DMS114 treated with DMSO at 0.1 percent for 48 hours (cell line): ENCODE measurements at regions not wholly inside any gene's neighbourhood (a gene's known extent, or its start where the extent isn't known, plus 50 kb on each side); places are given as distances from the start of the nearest gene placed in this dataset.

Experiments
- DNase-seq: peaks from one replicate; lab custom pipeline; 2025; ENCODE audit not compliant: unreplicated experiment; lab: John Stamatoyannopoulos, UW

DNA sequence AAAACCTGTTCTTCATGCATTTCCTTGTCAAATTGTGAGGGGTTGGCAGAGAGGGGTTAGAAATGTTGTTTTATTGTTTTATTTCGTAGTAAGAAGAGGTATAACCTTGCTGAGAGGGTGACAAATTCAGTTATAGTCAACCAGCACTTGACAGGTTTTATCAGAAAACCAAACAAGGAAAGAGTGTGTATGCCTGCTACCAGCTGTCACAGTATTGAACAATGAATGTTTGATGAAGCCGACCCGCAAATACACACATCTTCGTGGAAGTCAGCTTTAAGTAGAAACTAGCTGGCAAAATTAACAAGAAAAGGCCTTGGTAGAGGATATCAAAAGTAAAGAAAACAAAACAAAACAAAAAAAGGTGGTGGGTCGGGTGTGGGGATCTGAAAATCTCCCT is 214.6 kb upstream of the TLE4 start:
- DNase-seq = no peak

DNA sequence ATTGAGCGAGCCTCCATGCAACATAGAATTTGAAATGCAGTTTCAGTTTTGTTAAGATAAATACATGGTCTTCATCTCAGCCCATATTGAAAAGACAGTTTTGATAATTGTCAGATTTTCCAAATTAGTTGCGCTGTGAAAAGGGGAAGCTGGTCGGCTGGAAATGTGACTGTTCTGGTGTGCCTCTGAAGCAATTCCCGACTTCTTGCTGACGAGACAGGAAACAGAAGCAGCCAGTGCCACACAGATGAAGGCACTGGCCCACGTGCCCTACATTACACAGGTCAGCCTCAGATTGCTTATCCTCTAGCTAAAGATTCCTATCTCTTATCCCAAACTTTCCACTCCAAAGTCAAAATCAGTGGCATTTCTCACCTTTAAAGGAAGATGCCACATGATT is 214.1 kb upstream of the TLE4 start:
- no peak for DNase-seq

DNA sequence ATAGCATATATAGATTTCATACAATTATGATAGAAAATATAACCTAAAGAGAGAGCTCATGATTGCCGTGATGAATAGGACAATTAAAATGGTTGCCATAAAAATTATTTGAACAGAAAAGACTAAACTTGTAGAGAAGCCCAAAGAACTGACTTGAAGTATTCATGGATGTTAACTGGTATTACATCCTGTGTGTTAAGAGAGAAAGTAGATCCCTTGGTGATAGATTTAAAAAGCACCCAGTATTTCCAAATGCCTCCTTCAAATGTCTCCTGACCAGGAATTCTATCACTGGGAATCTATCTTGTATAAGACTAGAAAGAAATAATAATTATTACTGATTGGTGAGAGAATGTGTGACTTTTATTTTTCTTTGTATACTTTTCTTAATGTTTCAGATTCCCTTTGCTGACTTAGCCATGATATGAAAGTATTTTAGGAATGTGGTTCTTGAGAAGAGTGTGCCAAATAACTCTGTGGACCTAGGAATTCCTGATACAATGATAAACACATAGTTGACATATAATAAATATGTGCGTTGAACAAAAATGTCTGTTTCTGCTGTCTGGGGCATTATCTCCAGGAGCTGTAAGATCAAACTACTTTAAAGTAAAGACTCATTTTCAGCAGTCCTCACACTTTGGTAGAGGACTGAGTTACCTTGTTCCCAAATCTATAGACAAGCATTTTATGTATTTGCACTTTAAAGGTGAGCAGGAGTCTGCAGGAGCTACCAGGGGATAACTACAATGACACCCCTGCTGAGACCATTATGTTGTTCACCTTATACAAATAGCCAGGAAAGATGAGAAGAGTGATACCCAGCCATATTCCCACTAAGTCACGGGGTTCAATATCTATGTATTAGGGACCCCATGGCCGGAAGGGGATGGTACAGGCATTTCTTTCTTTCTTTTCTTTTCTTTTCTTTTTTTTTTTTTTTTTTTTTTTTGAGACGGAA is 211.1 kb upstream of the TLE4 start:
- DNase-seq = no peak

DNA sequence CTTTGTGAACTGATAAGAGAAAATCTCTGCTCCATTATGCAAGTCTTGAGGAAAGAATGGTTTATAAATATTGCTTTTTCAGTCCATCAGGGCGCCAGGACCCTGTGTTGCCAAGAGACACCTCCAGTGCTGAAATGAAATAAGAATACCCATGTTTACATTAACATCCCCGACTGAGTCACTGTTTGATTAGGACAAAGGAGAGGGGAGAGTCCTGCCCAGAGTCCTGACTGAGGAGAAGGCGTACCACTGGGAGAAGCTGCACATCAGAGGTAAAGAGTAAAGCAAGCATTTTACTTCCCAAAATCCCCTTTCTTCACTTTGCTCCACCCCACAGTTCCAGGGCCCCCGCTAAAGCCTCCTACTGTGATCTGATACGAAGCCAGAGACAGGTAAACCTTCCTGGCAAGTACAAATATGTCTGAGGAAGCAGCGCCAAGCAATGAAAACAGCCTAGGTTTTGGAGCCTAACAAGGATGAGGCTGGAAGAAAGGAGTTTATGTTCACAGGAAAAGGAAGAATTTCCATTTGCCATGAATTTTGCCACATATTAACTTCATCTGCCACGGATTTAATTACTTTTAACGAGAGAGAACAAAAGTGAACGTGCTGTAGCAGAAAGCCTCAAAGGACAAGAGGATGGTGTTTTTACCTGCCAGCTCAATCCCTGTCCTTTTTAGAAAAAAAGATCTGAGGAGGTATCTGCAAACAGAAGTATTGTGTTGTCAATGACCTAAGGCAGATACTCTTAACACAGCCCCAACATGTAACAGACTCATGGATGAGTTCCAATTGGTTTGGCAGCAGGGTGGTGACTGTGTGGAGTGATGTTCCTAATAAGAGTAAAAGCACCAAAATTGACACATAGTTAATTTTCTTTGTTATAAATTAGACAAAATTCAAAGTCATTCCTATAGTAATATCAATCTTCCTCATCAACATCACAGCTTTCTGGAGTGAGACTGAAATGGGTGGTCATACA is 209.4 kb upstream of the TLE4 start:
- DNase-seq = no peak

DNA sequence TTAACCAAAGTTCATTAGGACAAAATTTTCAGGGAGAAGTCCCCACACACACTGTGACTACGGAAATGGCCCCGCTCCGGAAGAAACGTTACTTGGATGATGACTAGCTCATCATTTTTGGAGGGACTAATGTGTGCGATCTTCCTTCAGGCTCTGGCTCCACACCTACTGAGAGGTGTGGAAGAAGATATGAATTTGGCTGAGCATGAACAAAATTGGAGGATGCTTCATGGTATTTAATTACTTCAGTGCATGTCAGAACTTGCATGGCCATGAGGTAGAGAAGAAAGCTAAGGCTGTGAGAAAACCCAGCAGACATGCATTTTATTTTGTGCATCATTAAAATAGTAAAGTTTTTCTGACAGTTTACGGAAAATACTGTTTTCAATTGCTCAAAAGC is 202.1 kb upstream of the TLE4 start:
- DNase-seq = no peak

DNA sequence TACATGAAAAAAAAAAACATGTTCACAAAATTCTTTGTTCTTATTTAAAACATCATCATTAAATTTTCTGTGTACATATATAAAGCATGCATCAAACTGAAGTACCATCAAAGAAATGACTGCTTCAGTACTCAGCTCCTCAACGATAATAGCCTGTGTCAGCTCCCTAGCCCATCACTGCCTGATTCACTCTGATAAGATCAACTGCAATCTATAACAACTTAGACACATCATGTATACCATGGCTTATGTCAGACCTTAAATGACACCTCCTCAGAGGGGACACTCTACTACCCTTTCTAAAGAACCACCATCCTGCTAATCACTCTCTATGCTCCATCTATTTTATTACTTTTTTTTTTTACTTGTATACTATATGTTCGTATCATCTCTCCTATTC is 200.5 kb upstream of the TLE4 start:
- no peak for DNase-seq

DNA sequence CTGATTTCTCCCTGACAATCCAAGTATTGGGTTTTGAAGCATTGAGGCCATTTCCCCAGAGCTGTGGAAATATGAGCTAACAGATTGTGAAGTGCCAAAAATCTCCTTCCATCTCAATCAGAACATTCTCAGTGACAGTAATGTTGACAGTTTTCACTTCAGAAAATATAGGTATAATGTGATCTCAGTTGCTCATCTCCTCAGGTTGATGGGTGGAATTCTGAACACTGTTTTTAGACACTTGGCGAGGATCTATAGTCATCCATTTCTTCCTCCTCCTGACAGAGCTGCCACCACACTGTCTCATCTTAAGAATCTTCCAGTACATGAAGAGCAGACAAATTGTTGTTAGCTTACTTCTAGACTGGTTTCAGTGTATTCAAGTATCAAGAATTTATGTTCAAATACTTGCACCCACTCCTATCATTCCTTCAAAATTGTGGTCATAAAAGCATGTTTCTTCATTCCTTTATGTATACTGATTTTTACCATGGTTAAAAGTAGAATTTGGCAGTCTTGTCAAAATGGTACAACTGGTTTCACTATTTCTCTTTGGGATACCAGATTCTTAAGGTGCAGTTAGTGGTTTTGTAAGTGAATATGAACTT is 199.7 kb upstream of the TLE4 start:
- no peak for DNase-seq

DNA sequence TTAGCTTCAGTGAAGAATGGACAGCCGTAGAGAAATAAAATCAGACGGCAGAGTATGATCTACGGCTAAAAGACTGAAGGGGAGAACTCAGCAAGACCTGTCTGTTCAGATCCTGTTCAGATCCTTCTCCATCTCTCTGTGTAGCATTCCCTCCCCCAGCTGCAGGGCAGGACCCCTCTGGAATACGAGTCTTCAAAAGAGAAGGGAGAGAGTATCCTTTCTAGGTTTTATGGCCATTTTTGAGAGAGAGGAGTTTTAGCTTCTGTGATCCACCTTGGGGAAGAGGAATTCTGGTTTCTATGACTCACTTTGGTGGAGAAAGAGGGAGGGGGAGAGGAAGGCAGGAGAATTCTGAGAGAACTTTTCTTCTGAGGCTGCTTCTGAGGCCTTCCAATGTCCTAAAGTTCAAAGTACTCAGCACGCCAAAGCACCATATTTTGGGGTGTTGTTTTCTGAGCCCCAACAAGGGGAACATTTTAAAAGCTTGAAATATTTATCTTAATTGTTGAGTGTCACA is 194.4 kb upstream of the TLE4 start:
- no peak for DNase-seq

DNA sequence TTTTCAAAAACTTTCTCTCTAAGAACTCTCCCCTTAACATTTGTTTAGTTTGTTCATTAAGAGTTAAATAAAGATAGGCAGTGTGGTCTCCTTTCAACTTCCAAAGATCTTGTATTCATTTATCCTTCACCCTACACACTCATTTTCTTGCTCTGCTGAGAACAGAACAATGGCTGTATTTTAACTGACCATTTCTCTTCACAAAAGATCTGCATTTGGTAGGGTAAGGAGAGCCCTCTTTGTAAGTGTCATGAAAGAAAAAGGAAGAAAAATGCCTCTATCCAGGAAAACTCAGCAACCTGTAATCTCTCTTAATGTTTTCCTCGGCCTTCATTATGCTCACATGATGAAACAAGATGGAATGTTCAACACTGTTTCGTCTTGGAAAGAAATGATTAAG is 193.7 kb upstream of the TLE4 start:
- DNase-seq = no peak

DNA sequence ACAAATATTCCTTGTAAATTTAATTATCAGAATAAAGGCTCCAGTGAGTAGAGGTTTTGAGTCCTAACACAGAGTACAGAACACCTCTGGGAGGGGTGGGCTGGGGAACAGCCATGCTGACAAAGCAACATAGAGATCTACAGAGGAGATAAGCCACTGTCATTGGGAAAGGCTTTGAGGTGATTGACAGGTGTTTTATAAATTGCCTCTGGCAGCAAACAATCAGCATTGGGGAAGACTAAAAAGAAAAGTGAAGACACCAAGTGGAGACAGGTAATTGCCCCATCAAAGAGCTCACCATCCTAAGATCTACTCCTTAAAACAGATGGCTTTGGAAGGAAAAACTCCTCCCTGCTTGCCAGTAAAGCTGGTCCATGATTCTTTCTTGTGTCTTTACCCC is 189.7 kb upstream of the TLE4 start:
- DNase-seq = no peak

DNA sequence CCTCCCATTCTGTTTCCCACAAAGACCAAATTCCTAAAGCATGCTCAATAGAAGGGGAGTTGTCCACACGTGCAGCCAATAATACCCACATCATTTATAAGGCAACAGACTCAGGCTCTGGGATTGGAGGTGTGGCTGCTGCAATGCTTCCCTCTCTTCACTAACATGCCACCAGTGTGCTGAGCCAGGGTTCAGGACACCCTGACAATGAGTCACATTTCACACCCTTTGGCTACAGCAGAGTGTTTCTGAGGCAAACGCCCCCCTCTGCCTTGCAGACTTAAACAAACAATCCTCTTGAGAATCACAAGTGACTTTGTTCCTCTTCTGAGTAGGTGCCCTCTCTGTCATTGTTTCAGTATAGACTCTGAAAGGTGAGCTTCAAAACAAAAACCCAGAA is 189.3 kb upstream of the TLE4 start:
- no peak for DNase-seq

DNA sequence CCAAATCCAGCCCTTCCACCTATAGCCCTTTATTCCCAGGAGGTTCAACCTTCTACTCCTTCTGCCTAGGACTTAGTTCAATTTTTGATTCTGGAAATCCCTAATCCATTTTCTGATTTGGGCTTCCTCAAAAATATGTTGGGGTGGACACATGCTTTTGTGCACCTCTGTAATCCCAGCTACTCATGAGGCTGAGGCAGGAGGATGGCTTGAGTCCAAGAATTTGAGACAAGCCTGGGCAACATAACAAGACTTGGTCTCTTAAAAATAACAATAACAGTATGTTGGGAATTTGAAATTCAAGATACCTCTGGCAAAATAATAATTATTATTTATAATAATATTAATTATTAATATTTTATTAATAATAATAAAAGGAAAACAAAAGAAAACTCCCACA is 188.7 kb upstream of the TLE4 start:
- no peak for DNase-seq

DNA sequence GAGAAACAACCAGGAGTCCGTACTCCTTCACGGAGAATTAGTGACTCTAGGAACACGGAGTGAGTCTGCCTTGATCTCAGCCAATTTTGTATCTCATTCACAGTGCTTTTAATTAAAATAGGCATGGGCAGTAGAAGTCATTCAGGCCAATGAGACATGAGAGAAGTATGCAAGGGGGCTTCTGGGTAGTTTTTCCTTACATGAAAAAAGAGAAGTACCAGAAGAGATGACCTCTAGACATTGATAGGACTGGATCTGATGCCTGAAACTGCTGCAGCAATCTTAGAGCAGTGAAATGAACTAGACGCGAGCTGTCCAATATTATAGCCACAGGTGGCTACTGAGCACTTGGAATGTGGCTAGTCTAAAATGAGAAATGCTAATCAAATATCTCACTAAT is 187.7 kb upstream of the TLE4 start:
- DNase-seq = no peak

DNA sequence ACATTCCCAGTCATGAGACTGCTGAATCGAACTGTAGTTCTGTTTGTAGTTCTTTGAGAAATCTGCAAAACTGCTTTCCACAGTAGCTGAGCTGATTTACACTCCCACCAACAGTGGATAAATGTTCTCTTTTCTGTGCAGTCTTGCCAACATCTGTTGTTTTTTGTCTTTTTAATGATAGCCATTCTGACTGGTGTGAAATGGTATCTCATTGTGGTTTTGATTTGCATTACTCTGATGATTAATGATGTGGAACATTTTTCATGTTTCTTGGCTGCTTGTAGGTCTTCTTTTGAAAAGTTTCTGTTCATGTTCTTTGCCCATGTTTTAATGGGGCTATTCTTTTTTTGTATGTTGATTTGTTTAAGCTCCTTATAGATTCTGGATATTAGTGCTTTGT is 187.3 kb upstream of the TLE4 start:
- no peak for DNase-seq

DNA sequence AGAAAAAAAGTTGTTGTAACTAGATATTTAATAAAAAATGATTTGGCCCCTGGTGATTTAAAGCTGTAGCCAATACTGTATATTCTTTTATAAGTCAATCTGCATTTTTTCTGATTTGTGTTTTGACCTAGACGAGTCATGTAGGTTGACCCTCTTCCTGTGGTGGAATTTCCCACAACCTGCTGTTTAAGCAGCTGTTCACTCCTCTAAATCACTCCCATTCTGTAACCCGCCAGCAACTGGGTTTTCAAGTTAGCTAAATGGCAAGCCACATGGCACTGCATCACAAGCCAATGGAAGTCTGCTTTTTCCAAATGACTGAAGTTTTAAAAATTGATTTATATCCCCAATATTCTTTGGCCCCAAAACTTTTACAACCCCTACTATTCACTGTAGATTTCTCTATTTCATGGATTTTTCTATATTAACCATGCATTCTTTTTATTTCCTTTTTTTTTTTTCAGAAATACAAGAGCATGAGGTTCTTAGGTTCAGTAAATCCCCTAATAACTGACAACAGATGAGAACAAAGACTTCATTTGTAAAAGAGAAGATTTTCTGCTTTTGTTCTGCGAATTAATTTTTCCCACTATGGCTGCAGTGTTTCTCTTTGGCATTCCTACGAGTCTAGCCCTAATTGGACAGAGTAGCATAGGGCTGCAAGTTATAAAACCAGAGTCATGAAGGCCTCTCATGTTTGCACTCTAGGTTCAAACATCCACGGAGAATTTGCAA is 184.5 kb upstream of the TLE4 start:
- DNase-seq = no peak

DNA sequence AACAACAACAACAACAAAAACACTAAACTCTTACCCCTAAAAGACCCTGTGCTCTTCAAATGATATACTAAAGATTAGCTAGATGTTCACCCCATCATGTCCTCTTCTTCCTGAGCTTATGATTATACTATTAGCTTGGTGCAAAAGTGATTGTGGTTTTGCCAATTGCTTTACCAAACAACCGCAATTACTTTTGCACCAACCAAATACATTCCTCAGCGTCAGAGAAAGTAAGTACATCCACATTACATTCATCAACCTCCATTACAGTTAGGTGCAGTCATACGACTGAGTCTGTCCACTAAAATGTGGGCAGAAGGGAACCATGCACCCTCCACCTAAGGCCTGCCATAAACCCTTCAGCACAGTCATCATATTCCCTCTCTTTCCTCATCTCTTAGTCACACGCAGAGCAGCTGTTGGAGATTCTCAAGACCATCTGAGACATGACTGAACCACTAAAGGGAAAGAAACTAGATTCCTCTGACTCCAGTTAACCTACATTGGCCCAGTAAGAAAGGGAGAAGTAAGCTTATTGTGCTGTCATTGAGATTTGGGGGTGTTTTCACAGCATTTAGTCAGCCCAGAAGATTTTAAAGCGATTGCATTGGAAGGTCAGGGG is 181.6 kb upstream of the TLE4 start:
- no peak for DNase-seq

DNA sequence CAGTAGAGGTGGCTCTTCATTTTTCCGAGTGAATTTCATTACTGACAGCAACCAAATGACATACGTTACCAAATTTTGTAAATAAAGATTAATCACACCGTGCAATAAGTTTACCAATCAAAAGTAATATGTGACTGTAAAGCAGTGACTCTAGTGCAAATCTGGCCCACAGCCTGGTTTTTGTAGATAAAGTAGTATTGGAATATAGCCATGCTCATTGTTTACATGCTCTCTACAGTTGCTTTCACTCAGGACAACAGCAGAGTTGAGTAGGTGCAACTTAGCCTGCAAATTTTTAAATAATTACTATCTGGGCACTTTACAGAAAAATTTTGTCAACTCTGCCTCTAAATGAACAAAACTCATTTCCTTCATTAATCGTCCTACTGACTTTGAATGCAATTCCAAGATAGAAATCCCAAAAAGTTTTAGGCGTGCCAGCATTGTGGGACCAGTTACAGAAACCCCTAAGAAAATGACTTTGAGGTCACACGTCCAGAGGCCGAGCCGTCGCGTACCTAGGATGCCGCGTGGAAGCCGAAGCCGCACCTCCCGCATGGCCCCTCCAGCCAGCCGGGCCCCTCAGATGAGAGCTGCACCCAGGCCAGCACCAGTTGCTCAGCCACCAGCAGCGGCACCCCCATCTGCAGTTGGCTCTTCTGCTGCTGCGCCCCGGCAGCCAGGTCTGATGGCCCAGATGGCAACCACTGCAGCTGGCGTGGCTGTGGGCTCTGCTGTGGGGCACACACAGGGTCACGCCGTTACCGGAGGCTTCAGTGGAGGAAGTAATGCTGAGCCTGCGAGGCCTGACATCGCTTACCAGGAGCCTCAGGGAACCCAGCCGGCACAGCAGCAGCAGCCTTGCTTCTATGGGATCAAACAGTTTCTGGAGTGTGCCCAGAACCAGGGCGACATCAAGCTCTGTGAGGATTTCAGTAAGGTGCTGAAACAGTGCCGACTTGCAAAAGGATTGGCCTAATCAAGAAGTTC is 180.7 kb upstream of the TLE4 start:
- no peak for DNase-seq

DNA sequence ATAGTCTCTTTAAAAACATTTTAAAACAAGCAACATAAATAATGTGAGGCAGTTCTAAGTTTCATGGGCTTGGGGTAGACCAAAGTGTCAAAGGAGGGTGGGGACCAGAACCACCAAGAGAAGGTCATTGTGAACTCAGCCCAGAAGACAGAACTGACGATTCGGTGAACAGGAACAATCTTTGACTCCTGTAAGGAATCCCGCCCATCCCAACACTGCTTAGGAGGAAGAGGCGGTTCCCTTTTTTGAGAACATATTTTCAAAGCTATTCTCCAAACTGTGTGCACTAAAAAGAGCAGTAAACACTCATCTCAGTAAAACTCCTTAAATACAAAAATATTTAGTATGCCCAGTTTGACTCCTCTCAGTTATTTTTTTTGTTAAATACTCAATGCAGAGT is 176.5 kb upstream of the TLE4 start:
- DNase-seq = no peak

DNA sequence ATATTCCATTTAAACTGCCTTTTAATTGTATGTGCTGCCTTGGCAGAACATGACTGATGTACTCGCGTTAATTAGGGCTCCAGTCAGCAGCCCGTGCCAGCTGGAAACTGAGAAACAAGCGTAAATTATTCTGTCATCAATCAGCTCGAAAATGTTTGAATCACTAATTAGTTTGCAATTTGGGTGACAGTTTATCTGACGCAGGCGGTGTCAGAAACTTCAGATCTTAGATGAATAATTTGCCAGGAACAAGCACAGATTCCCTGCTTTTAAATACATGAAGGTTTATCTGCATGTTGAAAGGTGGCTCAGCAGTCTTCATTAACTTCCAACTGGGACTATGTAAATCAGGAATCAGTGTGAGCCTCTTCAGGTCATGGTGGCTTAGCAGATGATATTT is 176.0 kb upstream of the TLE4 start:
- DNase-seq = no peak
